Mesendoderm (in vitro differentiated cells): ENCODE measurements at regions not wholly inside any gene's neighbourhood (a gene's known extent, or its start where the extent isn't known, plus 50 kb on each side); places are given as distances from the start of the nearest gene placed in this dataset.

ENCODE experiments used
- DNase-seq: peaks from one replicate; pipeline ENCODE4 v3.0.0; 2013
- H2AK5ac ChIP-seq: 2 replicates; pipeline ENCODE4 v1.6.1; 2013; ENCODE audit warnings: low read length, inconsistent platforms
- H2BK120ac ChIP-seq: 2 replicates; pipeline ENCODE4 v1.6.1; 2013; ENCODE audit warnings: low read depth, mild to moderate bottlenecking, low read length, moderate library complexity, mixed read lengths
- H2BK15ac ChIP-seq: replicated peaks from 2 replicates; pipeline ENCODE4 v1.6.1; 2013; ENCODE audit warnings: low read depth, mild to moderate bottlenecking, moderate library complexity
- H2BK5ac ChIP-seq: 2 replicates; pipeline ENCODE4 v1.6.1; 2013; ENCODE audit warnings: low read length, inconsistent platforms
- H3K18ac ChIP-seq: 2 replicates; pipeline ENCODE4 v1.6.1; 2013; ENCODE audit warnings: mild to moderate bottlenecking, low read length, mixed read lengths
- H3K23ac ChIP-seq: one replicate; pipeline ENCODE4 v1.6.1; 2013; ENCODE audit warnings: low read length
- H3K27ac ChIP-seq: 2 replicates; pipeline ENCODE4 v1.5.1; 2013; ENCODE audit warnings: low read depth, mild to moderate bottlenecking, inconsistent platforms, low read length, moderate library complexity
- H3K27me3 ChIP-seq: 2 replicates; pipeline ENCODE4 v1.6.1; 2013; ENCODE audit warnings: low read length, control low read depth, mild to moderate bottlenecking, inconsistent platforms; ENCODE audit not compliant: insufficient read depth, poor library complexity
- H3K36me3 ChIP-seq: 2 replicates; pipeline ENCODE4 v1.6.1; 2013; ENCODE audit warnings: low read length, inconsistent platforms; ENCODE audit not compliant: control insufficient read depth, insufficient read depth
- H3K4ac ChIP-seq: one replicate; pipeline ENCODE4 v1.6.1; 2013; ENCODE audit warnings: low read depth, mild to moderate bottlenecking, low read length, moderate library complexity
- H3K4me1 ChIP-seq: 2 replicates; pipeline ENCODE4 v1.6.1; 2013; ENCODE audit warnings: low read depth, low read length, inconsistent platforms; ENCODE audit not compliant: control insufficient read depth
- H3K4me2 ChIP-seq: 2 replicates; pipeline ENCODE4 v1.6.1; 2013; ENCODE audit warnings: low read length
- H3K4me3 ChIP-seq: 2 replicates; pipeline ENCODE4 v1.5.1; 2013; ENCODE audit warnings: mild to moderate bottlenecking, low read length
- H3K56ac ChIP-seq: one replicate; pipeline ENCODE4 v1.6.1; 2013; ENCODE audit warnings: low read length
- H3K79me1 ChIP-seq: 2 replicates; pipeline ENCODE4 v1.6.1; 2013; ENCODE audit warnings: low read length, inconsistent platforms
- H3K79me2 ChIP-seq: 2 replicates; pipeline ENCODE4 v1.6.1; 2013; ENCODE audit warnings: mild to moderate bottlenecking, low read length; ENCODE audit not compliant: control insufficient read depth, insufficient read depth
- H3K9ac ChIP-seq: 2 replicates; pipeline ENCODE4 v1.6.1; 2013; ENCODE audit warnings: low read length, inconsistent platforms
- H4K5ac ChIP-seq: one replicate; pipeline ENCODE4 v1.6.1; 2013; ENCODE audit warnings: low read length
- H4K8ac ChIP-seq: one replicate; pipeline ENCODE4 v1.6.1; 2013; ENCODE audit warnings: low read depth, mild to moderate bottlenecking, control low read depth, low read length, moderate library complexity
- WGBS: extraction: QIAGEN DNeasy Blood & Tissue Kit; methylation state at CpG from one replicate; pipeline ENCODE4 v1.1.7; 2013; ENCODE audit warnings: low lambda C conversion rate, missing lambda C conversion rate; ENCODE audit not compliant: insufficient coverage; ENCODE audit errors: extremely low coverage; 5-methylcytosine and 5-hydroxymethylcytosine counted together

GRCh38 chr20:34185766-34186620, 55.2 kb upstream of the ASIP start:
- Histone ChIP-seq H2BK120ac (no peak overlapping the region), H2BK15ac (no peak overlapping the region), H3K4me3 (no peak overlapping the region), H3K79me1 (no peaks in the 10 kb centered on the region), H4K8ac (no peak overlapping the region), H3K23ac (no peak overlapping the region), H3K9ac (no peak overlapping the region), H2AK5ac (no peak overlapping the region), H3K79me2 (no peaks in the 10 kb centered on the region), H3K18ac (no peak overlapping the region), H3K4me2 (no peak overlapping the region), H3K36me3 (no peaks in the 10 kb centered on the region), H3K56ac (peak overlapping the region; percentile 2), H3K4ac (no peak overlapping the region), H4K5ac (no peak overlapping the region), H2BK5ac (no peak overlapping the region), H3K27ac (no peak overlapping the region), H3K27me3 (no peaks in the 10 kb centered on the region), H3K4me1 (no peaks in the 10 kb centered on the region)
- no peak for DNase-seq
- WGBS, result no CpG with 5 or more reads among the region's 9 CpGs

- H3K4ac ChIP-seq, result no peak overlapping the region
- no peak overlapping the region for H3K9ac ChIP-seq
- no peak overlapping the region for H3K27ac ChIP-seq
- H2BK15ac ChIP-seq, result no peak overlapping the region
- H4K5ac ChIP-seq, result no peak overlapping the region
- H3K18ac ChIP-seq, result no peak overlapping the region
- H3K23ac ChIP-seq, result no peak overlapping the region
- H3K79me2 ChIP-seq, result no peaks in the 10 kb centered on the region
- H3K56ac ChIP-seq, result no peak overlapping the region
- no CpG with 5 or more reads among the region's 8 CpGs for WGBS
- H3K4me1 ChIP-seq, result no peaks in the 10 kb centered on the region
- H3K27me3 ChIP-seq, result no peaks in the 10 kb centered on the region
- no peak overlapping the region for H2BK5ac ChIP-seq
- no peak overlapping the region for H3K4me2 ChIP-seq
- no peaks in the 10 kb centered on the region for H3K79me1 ChIP-seq
- no peak overlapping the region for H4K8ac ChIP-seq
- H2BK120ac ChIP-seq, result no peak overlapping the region
- no peak overlapping the region for H2AK5ac ChIP-seq
- H3K36me3 ChIP-seq, result no peaks in the 10 kb centered on the region
- no peak for DNase-seq
- H3K4me3 ChIP-seq, result no peak overlapping the region
Measured at GRCh38 chr20:34189572-34190163, 51.6 kb upstream of the ASIP start.

DNA sequence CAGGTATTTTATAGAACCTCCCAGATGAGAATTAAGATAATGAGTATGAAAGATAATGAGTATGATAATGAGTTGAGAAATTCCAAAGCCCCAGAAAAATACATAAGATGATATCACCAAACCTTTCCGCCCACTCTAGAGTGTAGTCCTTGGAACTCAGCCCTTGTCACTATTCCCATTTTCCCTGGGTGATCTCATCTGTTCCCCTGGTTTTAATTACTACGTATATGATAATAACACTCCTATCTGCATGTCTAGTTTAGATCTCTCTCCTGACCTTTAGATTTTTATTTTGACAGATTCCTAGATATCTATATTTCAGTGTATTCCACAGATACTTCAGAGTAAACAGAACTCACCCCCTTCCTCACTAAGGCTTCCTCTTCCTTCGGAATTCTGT, 51.0 kb upstream of the ASIP start:
- Histone ChIP-seq H3K79me2 (no peaks in the 10 kb centered on the region), H2BK15ac (no peak overlapping the region), H2BK120ac (no peak overlapping the region), H3K4me3 (no peak overlapping the region), H2BK5ac (no peak overlapping the region), H3K27me3 (no peaks in the 10 kb centered on the region), H3K4ac (no peak overlapping the region), H3K56ac (no peak overlapping the region), H3K79me1 (no peaks in the 10 kb centered on the region), H3K23ac (no peak overlapping the region), H3K27ac (no peak overlapping the region), H3K18ac (no peak overlapping the region), H3K9ac (no peak overlapping the region), H4K8ac (no peak overlapping the region), H3K4me1 (peaks cover under 1% of the 10 kb centered on the region), H3K36me3 (no peaks in the 10 kb centered on the region), H4K5ac (no peak overlapping the region), H2AK5ac (no peak overlapping the region), H3K4me2 (no peak overlapping the region)
- no CpG with 5 or more reads among the region's 3 CpGs for WGBS
- peak; percentile 23 for DNase-seq

DNA sequence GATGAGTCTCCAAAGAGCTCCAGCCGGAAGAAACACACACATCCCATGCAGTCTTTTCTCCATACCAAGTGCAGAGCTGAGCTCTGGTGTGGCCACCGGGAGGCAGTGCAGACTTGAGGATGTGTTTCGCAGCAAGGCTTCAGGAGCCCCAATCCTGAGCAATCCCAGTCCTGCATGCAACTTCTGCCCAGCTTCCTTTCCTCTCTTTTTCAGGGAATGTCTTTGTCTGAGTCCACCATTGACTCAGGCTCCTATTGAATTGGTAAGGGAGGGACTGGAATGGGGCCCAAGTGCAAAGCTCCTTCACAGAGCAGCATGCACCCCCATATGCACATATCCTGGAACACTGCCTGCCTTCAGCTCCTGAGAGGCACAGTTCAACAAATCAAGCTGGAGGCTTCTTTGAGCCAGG, 50.5 kb upstream of the ASIP start:
- no peak overlapping the region for H3K9ac ChIP-seq
- DNase-seq, result peak; percentile 92
- H3K27ac ChIP-seq, result no peak overlapping the region
- no peaks in the 10 kb centered on the region for H3K79me2 ChIP-seq
- H2AK5ac ChIP-seq, result no peak overlapping the region
- no peaks in the 10 kb centered on the region for H3K36me3 ChIP-seq
- no peak overlapping the region for H3K4me3 ChIP-seq
- H4K5ac ChIP-seq, result no peak overlapping the region
- no peak overlapping the region for H3K23ac ChIP-seq
- H3K18ac ChIP-seq, result no peak overlapping the region
- H3K56ac ChIP-seq, result peak overlapping the region; percentile 53
- H2BK5ac ChIP-seq, result no peak overlapping the region
- H3K79me1 ChIP-seq, result no peaks in the 10 kb centered on the region
- WGBS, result no CpG with 5 or more reads among the region's 3 CpGs
- H3K4ac ChIP-seq, result no peak overlapping the region
- no peak overlapping the region for H2BK120ac ChIP-seq
- H3K4me1 ChIP-seq, result peaks cover 3% of the 10 kb centered on the region
- H2BK15ac ChIP-seq, result no peak overlapping the region
- H3K4me2 ChIP-seq, result no peak overlapping the region
- H3K27me3 ChIP-seq, result no peaks in the 10 kb centered on the region
- no peak overlapping the region for H4K8ac ChIP-seq
